ENCODE measurements at regions not wholly inside any gene's neighbourhood (a gene's known extent, or its start where the extent isn't known, plus 50 kb on each side); places are given as distances from the start of the nearest gene placed in this dataset.
"Not testable (repeated sequence)": the region's sequence is repeated elsewhere in the genome, so short reads cannot be mapped to it uniquely, and the experiment has no call there.

DNA sequence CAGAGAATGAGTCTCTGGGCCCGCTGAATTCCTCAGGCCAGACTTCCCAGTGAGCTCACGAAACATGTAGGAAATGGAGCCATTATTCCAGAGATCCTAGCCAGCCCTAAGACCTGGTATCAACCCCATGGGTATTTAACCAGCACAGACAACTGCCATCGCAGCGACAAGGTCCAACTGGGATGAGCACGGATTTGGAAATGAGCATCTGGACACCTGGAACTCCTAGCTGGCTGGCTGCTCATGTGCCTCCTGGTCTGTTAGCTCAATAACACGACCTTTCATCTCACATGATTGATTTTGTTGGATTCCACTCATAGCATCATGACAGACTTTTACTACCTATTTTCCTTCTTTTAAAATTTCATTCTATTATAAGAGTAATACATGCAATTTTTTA is 51.0 kb downstream of the POU3F3 start:
- no peak for DNase-seq (ENCODE audit: low read depth in 2 of 2)

DNA sequence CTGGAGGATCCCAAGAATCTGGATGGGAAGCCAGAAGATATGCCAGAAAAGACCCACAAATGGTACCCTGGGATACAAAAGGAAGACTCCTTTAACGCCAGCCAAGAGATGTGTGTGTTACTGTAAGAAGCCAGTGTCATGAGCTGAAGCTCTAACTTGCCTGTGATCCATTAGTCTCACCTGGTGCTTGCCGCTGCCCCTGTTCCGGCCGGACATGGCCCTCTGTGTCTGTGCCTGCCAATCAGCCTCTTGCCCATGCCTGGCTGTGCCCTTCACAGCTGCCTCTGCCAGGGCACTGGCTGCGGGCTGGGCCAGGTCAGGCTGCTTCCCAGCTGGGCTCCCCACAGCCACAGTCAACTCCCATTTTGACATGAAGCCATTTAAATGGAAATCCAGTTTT is 55.4 kb downstream of the POU3F3 start:
- no peak for DNase-seq (ENCODE audit: low read depth in 2 of 2)

DNA sequence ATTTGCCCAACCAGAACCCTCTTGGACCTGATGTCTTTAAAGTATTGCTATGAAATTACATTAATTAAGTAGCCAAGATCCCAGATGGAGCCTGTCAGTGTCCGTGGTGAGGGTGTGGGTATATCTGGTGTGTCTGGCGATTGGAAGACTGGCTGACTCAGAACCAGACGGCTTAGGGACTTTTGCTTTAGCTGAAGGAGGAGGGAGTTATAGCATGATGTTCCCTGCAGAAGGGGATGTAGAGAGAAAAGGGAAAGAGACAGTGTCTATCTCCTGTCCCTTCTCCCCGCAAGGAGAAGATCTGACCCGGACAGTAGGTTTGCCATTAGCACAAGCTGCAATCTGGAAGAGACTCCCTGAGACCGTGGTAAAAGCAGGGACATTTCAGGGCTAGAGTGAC is 60.6 kb downstream of the POU3F3 start:
- no peak for DNase-seq (ENCODE audit: low read depth in 2 of 2)

DNA sequence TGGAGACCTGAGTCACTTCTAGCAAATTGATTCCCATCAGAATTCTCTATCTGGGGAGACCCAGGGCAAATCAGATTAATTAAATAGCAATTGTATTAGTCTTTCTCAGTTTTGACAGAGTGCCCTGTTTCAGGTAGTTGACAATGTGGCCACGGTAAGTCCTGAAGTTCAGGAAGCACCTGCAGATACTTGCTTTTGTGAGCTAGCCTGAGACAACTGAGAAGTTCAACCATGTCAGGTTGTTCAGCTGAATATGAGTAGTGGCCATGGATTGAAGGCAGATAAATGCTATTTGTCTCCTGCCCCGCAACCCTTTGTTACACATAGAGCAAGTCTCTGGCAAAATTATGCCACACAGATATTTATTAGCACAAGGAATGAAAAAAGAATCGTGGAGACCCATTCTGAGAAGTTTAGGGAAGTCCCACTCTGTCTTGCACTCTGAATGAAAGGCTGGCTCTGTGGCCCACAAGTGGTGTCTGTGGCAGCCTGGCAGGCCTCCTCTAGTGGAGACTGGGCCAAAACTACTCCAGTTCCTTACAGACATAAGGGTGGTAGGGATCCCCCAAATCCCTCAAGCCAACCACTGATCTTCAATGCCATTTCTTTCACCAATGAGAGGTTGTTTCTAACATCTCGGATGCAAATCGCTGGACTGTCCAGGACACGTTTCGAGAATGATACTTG is 61.3 kb downstream of the POU3F3 start:
- no peak for DNase-seq (ENCODE audit: low read depth in 2 of 2)

DNA sequence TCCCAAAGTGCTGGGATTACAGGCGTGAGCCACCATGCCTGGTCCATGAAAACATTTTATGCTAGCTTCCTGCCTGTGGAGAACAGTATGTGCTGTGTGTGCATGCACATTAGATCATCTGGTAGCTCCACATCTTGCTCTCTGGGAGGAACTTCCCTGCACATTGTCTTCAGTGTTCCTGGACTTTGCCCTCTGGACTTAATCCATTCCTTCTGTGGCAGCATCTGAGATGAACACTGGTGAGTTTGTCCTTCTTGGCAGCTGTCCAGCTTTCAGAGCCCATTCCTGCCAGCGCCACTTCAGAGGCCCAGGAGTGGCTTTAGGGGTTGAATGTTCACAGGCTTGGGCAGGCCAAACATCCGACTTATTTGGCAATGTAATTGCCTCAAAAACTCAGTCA is 65.2 kb downstream of the POU3F3 start:
- DNase-seq (ENCODE audit: low read depth in 2 of 2): no peak

DNA sequence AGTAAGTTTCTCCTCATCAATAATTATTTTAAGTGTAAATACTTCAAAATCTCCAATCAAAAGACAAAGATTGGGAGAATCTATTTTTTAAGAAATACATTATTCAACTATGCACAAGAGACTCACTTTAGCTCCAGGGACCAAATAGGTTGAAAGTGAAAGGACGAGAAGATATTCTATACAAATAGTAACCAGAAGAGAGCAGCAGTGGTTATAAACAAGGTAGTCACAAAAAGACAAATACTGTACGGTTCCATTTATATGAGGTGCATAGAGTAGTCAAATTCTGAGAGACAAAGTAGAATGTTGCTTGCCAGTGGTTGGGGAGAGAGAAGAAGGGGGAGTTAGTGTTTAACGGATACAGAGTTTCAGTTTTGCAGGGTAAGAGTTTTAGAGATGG is 69.8 kb downstream of the POU3F3 start:
- DNase-seq (ENCODE audit: low read depth in 2 of 2): no peak

DNA sequence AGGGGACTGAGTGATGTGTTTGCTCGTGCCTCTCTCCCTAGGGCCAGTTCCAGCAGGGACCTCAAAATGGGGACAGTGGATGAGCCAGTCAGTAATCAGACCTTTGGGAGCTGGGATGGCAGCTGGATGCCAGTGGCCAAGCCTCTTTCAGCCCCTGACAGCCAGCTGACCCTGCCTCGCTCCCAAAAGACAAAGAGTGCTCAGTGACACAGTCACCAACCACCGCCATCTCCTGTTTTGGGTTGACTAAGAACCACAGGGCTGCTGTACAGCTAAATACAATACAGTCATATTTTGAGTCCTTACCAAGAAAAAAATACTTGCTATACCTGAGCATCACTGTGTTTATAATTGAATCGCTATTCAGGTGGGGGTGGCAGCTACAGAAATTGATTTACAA is 75.7 kb downstream of the POU3F3 start:
- DNase-seq (ENCODE audit: low read depth in 2 of 2): no peak

DNA sequence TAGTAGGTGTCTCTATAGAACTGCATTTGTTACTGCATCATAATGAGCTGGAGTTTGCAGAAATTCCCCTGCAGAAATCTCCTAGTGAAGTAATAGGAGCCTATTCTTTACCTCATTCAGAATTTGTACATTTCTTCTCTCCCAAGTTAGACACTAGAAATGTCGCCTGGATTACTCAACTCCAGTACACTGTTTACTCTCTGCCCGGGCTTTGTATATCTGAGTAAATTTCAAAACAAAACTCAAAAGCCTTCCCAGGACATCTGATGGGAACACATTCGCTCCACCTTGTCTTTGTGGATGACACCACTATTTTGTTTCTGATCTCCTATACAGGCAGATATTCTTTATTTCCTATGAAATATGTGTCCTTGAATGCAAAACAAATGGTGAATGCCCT is 76.8 kb downstream of the POU3F3 start:
- no peak for DNase-seq (ENCODE audit: low read depth in 2 of 2)

DNA sequence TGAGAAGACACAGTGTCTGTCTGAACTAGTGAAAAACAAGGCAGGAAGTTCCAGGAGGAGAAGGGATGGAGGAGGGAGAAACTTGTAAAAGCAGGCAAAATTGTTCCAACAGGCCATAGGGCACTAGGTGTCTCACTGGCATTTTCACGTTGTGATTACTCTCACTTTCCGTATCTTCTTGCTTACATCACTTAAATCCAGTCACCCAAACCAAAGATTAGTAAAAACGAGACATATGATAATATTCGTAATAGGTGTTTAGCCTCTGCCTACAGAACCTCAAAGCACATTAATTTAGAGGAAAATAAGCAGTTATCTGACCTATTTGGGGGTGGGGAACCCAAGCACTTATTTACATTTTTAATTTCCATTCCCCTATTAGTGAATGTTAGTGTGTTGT is 78.3 kb downstream of the POU3F3 start:
- DNase-seq (ENCODE audit: low read depth in 2 of 2): no peak

DNA sequence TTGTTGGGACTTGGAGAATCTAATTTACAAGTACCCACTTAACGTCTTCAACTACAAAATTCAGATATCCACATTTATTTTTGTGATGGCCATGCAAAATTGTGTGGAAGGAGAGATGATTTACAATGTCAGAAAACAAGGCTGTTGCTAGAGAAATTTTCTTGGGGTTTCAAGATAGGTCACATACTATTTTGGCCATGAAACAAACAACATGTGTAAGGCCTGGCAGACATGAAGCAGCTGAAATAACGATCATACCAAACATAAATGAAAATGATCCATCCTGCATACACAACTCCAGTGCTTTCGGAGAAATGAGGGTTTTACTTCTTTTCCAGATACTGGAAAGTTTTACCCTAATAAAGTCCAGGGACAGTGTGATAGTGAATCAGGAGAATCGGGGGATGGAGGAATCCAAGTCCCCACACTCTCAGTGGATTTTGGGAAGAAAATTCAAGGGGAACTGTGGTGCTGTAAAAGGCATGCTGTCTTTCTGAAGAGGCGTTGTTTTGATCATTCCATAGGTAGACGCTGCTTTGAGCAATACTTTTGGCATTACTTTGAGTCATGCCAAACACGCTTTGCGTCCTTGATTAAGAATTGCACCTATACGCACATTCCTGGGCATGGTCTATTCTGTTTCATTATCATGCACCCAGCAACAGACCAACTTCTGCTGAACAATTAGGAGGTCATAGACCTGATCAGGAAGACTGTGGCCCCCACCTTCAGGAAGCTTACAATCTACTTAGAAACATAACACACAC is 79.4 kb downstream of the POU3F3 start:
- no peak for DNase-seq (ENCODE audit: low read depth in 2 of 2)

DNA sequence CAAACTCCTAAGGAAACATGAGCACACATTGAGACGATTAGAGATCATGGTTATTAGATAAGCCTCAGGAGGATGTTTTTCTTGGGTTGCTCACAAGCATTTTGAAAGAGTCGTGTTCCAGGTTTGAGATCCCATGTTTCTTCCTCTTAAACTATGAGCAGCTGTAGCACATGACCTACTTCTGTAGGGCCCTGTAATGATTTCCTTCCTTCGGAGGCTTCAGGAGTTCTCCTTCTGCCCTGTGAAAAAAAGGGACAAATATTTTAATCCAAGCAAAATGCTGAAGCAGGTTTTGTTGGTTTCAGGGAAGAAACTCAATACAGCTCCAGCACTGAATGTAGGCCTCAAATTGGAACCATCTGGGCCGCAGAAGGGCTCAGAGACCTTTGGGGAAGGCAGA is 82.6 kb downstream of the POU3F3 start:
- DNase-seq (ENCODE audit: low read depth in 2 of 2): no peak

DNA sequence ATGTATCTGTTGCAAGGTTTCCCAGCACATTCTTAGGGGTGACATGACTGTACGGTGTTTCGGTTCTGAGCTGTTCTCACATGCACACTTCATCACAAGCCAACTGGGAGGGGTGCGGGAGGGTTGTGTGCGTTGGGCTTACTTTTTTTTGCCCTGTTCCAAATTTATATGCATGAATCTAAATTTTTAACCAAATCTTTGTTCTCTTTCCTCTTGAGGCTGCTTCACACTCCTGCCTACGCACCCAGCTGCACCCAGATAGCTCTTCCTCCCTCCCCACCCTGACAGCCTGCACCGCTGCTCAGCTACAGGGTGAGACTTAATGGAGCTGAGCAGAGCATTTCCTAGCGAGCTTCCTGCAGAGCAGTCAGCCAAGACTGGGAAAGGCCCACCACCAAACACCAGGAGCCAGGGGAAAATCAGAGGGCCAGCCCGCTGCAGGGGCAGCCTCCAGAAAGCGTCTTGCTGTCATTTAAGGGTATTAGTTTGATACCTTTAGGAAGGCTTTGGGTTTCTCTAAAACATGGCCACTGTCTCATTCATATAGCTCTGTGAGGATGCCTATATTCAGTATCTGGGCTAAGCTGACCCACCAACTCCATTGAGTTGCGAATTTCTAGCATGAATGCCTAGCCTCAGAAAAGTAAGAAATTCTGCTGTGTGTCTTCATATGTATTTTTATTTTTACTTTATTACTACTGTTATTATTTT is 84.5 kb downstream of the POU3F3 start:
- DNase-seq (ENCODE audit: low read depth in 2 of 2): no peak

DNA sequence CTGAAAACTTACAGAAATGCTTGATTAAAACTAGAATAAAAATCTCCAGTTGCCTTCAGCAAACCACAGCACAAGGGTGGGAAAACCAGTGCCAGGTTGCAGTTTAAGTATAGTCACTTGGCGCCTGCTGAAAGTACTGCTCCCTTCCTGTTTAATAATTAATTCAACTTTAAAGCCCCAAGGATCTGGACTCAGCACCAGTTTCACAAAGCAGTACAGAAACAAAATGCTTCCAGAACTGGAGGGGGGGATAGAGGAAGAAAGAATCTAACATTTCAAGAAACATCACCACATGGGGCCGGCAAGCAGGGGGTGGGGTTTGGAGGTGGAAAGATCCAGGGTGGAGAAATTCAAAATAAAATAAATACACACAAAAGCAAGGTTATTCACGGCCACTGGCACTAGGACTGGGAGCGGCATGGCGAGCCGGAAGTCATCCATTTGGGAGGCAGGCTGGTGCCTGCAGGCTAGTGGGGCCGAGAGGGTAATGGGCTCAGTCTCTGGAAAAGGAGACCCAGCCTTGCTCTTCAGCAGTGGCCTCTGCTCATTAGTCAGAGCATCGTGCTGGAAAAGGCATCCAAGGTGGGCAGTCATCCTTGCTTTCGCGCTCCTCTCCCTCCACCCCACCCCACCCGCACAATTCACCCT is 85.8 kb downstream of the POU3F3 start:
- no peak for DNase-seq (ENCODE audit: low read depth in 2 of 2)

DNA sequence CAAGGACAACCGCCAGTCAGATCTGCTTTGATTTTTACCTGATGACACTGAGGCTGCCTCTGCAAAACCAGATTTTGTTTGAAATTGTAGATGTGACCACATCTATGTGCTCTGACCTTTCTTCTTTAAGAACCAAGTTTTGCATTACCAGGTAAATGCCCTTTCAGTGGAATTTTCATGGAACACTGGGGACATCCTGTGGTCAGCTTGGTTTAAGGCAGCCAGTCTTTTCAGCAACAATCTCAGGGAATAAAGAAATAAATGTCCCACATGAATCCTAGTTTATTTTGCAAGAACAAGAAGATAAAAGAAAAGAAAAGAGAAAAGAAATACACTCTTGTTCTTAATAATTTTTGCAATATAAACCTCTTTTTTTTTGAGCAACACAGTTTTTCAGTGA is 90.6 kb downstream of the POU3F3 start:
- DNase-seq (ENCODE audit: low read depth in 2 of 2): peak; percentile 1 to 3

DNA sequence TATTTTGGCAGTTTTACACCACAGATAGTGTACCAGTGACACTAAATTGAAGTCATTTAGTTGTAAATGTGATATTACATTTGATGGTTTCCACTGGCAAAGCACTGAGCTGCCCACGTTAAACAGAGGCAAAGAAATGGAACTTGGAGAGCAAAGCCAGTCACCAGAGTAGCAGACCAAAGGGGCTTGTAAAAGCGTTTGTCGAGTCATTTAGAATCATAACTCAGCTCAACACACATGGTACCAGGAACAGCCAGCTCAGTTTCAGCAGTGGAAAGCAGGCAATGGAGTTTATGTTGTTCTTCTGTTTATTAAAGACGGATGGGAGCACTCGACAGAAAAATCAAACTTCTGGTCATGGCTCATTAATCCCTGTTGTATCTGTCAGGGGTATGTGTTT is 91.2 kb downstream of the POU3F3 start:
- DNase-seq (ENCODE audit: low read depth in 2 of 2): no peak

DNA sequence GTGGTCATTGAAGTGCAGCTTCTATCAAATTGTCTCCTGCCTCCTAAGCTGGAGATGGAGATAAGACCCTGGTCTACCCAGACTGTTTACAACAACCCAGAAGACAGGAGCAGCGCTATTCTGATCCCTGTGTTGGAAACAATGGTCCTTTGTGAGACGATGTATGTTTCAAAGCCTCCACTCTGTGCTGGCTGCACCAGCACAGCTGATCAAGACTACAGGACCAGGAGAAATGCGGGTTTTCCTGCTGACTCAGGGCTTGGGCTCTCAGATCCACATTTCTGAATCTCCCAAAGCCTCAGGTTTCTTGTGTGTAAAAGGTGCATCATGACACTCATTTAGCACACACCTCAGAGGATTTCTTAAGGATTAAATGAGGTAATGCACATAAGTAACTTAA is 92.0 kb downstream of the POU3F3 start:
- no peak for DNase-seq (ENCODE audit: low read depth in 2 of 2)

DNA sequence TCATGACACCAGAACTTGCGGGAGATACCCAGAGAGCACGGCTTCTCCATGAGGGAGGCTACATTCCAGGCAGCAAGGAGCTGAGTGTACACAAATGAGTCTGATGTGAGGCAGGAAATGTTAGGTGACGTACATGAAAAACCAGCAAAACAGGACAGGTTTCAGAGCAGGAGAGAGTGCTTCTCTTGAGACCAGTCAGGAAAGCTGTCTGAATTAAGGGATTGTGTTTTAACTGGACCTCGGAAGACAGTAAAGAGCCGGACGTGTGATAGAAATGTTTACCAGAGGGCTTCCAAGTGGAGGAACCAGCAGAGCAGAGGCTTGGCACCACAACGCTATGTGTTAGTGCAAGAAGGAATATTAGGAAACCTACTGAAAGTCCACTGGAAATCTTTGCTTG is 90.4 kb upstream of the MRPS9 start:
- not testable (repeated sequence) for DNase-seq (ENCODE audit: low read depth in 2 of 2)

DNA sequence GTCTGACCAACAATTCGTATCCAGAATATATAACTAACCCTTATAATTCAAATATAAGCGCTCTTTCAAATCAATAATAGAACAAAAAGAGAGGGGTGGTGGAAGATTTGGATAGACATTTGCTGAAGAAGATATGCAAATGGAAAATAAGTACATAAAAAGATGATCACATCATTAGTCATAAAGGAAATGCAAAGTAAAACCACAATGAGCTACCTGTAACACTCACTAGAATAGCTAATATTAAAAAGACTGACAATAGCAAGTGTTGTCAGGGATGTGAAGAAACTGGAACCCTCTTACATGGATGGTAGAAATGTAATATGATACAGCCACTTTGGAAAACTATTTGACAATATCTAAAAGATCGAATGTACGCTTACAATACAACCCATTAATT is 84.9 kb upstream of the MRPS9 start:
- DNase-seq (ENCODE audit: low read depth in 2 of 2): no peak

DNA sequence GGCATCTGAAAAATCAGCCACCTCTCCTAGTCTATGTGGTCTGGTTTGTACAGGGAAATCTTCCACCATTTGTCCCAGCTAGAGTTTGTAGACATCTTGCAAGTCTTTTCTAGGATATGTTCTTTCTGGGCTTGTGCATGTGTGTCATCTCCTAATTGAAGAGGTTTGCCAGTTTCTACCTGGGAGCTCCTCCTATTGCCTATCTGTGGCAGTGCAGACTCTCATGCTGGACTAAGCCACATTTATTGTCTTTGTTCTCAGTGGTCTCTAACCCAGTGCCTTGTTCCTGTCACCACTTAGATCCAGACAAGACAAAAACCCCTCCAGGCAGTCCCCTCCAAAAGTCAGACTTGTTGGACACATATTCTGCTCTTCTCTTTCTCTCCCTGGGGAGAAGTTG is 72.0 kb upstream of the MRPS9 start:
- DNase-seq (ENCODE audit: low read depth in 2 of 2): no peak

DNA sequence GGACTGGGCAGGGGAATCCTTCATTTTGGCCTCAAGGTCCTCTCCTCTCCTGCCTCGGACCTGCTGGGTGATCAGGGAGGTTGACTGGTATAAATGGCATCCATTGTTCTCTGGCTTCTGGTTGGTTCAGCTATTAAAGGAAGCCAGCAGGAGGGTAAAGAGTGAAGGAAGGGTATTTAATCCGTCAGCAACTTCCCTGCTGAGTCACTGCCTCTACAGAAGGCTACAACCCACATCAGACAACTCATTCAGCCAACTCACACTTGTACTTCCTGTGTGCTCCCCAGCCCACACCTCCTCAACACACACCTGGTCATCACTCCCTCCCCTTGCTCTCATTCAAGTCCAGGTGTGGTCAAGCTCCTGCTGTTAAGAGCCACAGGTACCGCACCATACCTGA is 68.3 kb upstream of the MRPS9 start:
- no peak for DNase-seq (ENCODE audit: low read depth in 2 of 2)

DNA sequence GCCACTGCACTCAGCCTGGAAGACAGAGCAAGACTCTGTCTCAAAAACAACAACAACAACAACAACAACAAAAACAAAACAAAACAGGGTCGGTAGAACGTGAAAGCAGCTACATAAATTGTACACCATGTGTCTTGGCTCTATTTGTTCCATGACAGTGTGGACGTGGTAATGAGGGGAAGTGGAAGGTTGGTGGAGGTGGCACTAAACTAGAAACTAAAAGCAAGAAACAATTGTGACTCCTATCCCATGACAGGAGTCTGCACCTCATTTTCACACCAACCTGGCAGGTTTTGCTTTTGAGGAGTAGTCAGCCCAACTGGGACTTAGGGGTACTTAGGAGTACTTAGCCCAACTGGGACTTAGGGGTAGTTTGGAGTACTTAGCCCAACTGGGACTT is 62.5 kb upstream of the MRPS9 start:
- no peak for DNase-seq (ENCODE audit: low read depth in 2 of 2)

DNA sequence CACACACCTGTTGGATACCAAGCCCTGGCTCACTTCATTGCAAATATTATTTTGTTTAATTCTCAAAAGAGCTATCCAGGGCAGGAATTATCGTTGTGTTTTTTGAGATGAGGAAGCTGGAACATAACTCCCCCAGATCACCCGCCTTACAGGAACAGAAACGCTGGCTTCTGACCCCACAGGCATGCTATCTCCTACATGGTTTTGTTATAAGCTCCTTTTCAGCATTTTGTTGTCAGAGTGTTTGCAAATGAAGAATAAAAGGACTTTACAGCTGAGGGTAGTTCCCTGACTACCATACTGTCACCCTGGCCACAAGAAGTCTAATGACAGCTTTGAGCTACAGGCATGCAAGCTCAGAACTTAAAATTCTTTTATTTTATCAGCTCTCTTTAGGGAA is 62.0 kb upstream of the MRPS9 start:
- DNase-seq (ENCODE audit: low read depth in 2 of 2): no peak
